Ammon's horn (tissue), 1 donor: ENCODE measurements at regions not wholly inside any gene's neighbourhood (a gene's known extent, or its start where the extent isn't known, plus 50 kb on each side); places are given as distances from the start of the nearest gene placed in this dataset.
"Not testable (repeated sequence)": the region's sequence is repeated elsewhere in the genome, so short reads cannot be mapped to it uniquely, and the experiment has no call there.

Experiments used
- DNase-seq: peaks from one replicate; pipeline ENCODE4 v3.0.0-alpha.2; 2016; ENCODE audit warnings: low spot score

DNA sequence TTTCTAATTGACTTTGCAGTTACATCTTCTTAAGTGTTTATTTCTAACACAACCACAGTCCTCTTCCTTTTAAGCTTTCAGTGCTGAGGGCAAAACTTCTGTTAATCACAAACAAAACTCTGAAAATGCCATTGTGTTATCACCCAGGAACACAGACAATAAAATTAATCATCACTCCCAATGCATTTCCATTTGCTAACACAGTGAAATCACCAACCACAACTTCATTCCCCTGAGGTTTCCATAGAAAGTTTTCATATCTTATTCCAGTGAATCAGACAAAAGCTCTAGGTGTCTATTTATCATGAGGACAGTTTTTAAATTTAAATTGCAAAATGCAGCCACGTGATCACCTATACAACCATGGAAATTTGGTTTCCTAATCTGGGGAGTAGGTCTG, 516.2 kb upstream of the TSPY4 start:
- no peak for DNase-seq

DNA sequence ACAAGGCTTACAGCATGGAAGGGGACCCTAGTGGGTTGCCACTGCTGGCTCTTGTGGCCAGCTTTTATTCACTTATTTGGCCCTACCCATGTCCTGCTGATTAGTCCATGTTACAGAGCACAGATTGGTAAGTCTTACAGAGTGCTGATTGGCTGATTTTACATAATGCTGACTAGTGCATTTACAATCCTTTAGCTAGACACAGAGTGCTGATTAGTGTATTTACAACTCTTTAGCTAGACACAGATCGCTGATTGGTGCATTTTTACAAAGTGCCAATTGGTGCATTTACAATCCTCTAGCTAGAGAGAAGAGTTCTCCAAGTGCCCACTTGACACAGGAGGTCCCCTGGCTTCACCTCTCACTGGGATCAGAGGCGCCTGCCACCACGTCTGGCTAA, 485.0 kb upstream of the TSPY4 start:
- DNase-seq = no peak

DNA sequence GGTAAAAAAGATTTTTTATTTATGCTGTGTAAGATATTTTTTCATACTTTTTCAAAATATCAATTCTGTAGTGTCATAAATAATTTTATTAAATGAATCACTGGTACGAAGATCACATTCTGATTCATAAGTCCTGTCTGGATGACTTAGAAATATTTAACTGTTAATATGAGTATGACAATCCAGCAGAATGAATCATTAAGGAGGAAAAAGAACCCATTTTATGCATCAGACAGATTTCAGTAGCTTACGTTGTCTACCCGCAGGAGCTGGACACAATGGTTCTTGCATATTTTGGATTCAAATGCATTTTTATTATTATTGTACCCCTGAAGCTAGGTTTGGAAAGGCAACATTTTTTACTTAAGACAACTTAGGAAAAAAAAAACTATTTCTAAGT, 448.9 kb upstream of the TSPY4 start:
- no peak for DNase-seq

DNA sequence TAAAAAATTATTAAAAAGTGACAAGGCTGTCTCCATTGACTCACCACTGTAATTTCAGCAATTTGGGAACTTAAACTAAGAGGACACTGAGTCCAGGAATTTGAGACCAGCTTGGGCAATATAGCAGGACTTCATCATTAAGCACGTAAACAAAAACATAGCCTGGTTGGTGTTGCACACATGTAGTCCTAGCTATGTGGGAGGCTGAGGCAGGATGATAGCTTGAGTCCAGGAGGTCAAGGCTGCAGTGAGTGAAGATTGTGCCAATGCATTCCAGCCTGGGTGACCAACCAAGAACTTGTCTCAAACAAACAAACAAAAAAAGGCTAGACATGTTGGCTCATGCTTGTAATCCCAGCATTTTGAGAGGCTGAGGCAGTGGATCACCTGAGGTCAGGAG, 439.4 kb upstream of the TSPY4 start:
- no peak for DNase-seq

DNA sequence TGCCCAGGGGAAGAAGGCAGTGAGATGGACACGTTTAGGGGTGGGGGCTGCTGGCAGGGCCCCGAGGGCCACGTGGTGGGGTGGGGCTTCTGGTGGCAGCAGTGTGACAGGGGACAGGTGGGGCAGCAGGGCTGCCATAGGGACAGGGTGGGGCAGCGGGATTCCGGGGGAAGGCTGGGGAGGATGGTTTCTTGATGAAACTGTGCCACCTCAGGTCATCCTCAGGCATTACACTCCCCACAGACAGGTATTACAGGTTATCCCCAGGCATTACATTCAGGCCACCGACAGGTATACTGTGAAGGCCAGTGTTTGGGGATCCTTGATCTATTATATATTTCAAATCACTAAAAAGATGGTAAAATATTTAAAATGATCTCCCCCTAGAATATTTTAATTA, 432.1 kb upstream of the TSPY4 start:
- DNase-seq = no peak

DNA sequence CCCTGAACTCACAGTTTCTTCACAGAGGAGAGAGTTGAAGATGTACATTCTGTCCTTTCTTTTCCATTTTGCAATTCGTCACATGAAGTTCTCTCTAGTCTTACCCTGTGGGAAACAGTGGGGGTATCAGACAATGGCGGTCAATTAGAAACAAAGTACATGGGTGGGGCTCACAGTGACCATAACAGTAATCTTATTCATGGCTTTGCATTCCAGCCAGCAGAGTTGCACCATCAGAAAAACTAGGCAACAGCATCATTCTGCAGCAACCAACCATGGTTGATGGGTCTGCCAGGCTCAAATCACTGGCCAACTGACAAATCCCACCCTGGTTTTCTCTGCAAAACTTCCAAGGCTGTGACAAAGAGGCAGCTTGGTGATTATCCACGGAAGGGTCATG, 414.7 kb upstream of the TSPY4 start:
- not testable (repeated sequence) for DNase-seq
